H7 (cell line): ENCODE measurements at regions not wholly inside any gene's neighbourhood (a gene's known extent, or its start where the extent isn't known, plus 50 kb on each side); places are given as distances from the start of the nearest gene placed in this dataset.

Experiments
- DNase-seq: peaks from one replicate; pipeline ENCODE4 v3.0.0; 2012
- H3K27me3 ChIP-seq: 2 replicates; pipeline ENCODE4 v1.6.0; 2011; ENCODE audit warnings: mild to moderate bottlenecking, low read length; ENCODE audit not compliant: control insufficient read depth, insufficient read depth
- H3K36me3 ChIP-seq: replicated peaks from 2 replicates; pipeline ENCODE4 v1.5.1; 2011; ENCODE audit warnings: low read length; ENCODE audit not compliant: control insufficient read depth, insufficient read depth
- H3K4me3 ChIP-seq: 2 replicates; pipeline ENCODE4 v1.5.1; 2011; ENCODE audit warnings: low read depth, mild to moderate bottlenecking, control low read depth, low read length, moderate library complexity; ENCODE audit not compliant: insufficient read depth

DNA sequence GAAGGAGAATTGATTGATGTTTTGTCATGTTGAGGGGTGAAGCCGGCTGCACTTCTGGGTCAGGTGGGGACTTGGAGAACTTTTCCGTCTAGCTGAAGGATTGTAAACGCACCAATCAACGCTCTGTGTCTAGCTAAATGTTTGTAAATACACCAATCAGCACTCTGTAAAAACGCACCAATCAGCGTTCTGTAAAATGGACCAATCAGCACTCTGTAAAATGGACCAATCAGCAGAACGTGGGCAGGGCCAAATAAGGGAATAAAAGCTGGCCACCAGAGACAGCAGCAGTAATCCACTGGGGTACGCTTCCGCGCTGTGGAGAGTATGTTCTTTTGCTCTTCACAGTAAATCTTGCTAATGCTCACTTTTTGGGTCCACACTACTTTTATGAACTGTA, 384.1 kb downstream of the FOXG1 start:
- no peak for DNase-seq

GRCh38 chr14:29156096-29156495, 389.5 kb downstream of the FOXG1 start:
- Histone ChIP-seq H3K36me3 (no peaks in the 10 kb centered on the region), H3K27me3 (no peaks in the 10 kb centered on the region), H3K4me3 (no peak overlapping the region)
- no peak for DNase-seq

More for the DNA sequence above, 384.1 kb downstream of the FOXG1 start:
- Histone ChIP-seq H3K36me3 (no peaks in the 10 kb centered on the region), H3K4me3 (no peak overlapping the region), H3K27me3 (no peaks in the 10 kb centered on the region)

GRCh38 chr14:29161593-29161992, 395.0 kb downstream of the FOXG1 start:
- DNase-seq: no peak
- Histone ChIP-seq H3K36me3 (no peaks in the 10 kb centered on the region), H3K4me3 (no peak overlapping the region), H3K27me3 (no peaks in the 10 kb centered on the region)

- H3K27me3 ChIP-seq: no peaks in the 10 kb centered on the region
- DNase-seq: no peak
- no peaks in the 10 kb centered on the region for H3K36me3 ChIP-seq
- H3K4me3 ChIP-seq: no peak overlapping the region
These were observed 396.5 kb downstream of the FOXG1 start for GRCh38 chr14:29163109-29163508.

DNA sequence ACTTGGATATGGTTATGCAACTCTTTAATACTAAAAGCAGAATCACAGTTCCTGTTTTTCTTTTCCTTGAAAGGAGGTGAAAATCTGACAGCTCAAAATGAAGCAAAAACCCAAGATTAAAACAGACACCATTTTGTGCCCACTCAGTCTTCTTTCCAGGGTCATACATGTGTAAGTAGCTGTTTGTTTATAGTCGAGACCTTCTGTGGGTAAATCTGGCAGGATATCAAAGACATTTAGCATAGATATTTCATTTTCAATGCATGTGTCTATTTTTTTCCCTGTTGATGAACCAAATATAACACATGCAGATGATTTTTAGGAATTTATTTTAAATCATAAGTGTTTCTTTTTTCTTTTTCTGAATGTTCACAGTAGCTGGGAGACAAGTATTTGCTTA, 398.8 kb downstream of the FOXG1 start:
- Histone ChIP-seq H3K4me3 (no peak overlapping the region), H3K27me3 (no peaks in the 10 kb centered on the region), H3K36me3 (no peaks in the 10 kb centered on the region)
- no peak for DNase-seq

DNA sequence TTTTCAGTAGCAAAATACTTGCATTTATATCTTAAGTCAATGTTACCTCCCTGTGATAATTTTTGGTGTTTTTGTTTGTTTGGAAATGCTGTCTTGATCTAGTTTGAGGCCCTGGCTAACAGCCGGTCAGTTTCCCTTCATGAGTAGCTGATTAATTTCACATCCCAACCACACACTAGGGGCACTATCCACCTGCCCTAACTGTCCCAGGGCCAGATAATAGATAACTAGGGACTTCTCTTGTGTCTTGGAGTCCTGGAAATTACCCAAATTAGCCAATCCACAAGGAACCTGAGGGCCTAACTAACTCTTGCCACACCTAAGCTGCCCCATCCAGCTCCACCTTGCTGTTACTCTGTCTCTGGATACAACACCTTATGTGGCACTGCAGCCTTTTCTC, 399.9 kb downstream of the FOXG1 start:
- H3K36me3 ChIP-seq: no peaks in the 10 kb centered on the region
- peak; percentile 51 for DNase-seq
- H3K27me3 ChIP-seq: no peaks in the 10 kb centered on the region
- no peak overlapping the region for H3K4me3 ChIP-seq

GRCh38 chr14:29168149-29168548, 401.6 kb downstream of the FOXG1 start:
- no peaks in the 10 kb centered on the region for H3K27me3 ChIP-seq
- H3K4me3 ChIP-seq: no peak overlapping the region
- no peaks in the 10 kb centered on the region for H3K36me3 ChIP-seq
- peak; percentile 6 for DNase-seq

GRCh38 chr14:29169408-29169807, 402.8 kb downstream of the FOXG1 start:
- Histone ChIP-seq H3K4me3 (no peak overlapping the region), H3K36me3 (no peaks in the 10 kb centered on the region), H3K27me3 (no peaks in the 10 kb centered on the region)
- DNase-seq: no peak

DNA sequence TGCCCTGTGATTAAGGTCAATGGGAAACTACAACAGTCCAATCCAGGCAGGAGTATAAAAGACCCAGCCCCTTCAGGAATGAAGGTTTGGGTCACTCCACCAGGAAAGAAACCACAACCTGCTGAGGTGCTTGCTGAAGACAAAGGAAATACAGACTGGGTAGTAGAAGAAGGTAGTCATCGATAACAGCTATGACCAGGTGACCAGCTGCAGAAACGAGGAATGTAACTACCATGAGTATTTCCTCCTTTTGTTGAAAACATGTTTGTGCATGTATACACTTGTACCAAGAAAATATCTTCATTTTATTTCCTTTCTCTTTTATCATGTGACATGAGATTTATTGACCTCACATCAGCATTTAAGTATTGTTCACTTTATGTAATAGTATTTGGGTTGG, 409.1 kb downstream of the FOXG1 start:
- H3K27me3 ChIP-seq: no peaks in the 10 kb centered on the region
- H3K36me3 ChIP-seq: no peaks in the 10 kb centered on the region
- DNase-seq: no peak
- no peak overlapping the region for H3K4me3 ChIP-seq

DNA sequence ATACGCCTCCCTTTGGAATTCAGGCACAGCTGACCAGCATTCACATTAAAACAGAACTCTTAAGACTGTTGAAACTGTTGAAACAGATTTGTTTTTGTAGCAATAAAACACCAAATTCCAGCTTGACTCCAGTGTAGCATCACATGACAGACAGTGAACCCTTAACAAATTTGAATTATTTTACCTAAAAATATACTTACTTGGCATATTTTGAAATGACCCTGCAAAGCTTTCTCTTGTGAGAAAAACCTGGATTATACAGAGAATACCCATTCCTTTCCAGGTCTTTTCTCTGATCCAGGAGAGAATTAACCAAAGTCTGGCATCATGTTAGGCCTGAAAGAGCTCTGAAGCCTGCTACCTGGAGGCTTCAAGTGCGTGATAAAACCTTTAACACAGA, 410.3 kb downstream of the FOXG1 start:
- Histone ChIP-seq H3K27me3 (no peaks in the 10 kb centered on the region), H3K4me3 (no peak overlapping the region), H3K36me3 (no peaks in the 10 kb centered on the region)
- no peak for DNase-seq

DNA sequence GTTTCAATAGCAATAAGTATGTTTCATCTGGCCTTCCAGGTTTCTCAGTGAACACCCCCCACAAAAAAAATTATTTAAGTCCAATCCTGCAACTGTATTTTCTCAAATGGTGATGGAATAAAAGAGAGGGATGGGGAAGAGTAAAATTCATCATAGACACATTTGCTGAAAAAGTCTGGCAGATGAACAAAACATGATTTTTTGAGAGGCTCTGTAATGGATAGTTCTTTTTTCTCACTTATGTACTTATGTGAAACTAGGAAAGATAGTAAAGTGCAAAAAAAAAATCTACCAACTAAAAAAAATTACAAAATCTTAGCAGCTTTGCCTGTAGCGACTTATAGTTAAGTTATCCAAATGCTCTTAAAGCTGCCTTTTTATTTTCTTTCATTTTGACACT, 412.4 kb downstream of the FOXG1 start:
- Histone ChIP-seq H3K4me3 (no peak overlapping the region), H3K36me3 (no peaks in the 10 kb centered on the region), H3K27me3 (no peaks in the 10 kb centered on the region)
- no peak for DNase-seq

DNA sequence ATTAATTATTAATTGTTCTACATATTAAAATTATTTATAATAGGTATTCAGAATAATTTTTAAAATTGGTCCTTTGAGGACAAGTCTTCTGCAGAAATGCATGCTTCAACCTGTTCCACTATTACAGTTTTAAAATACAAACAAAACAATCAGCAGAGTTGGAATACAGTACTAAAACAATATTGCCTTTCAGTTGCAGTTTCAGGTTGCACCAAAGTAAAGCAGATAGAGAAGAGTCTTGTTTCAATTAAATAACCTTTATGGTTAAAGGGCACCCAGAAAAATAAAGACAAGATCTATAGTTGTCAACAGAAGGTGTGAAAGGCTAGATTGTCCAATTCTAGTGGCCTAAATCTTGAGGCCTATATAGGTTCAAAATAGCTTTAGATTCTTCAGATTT, 424.5 kb downstream of the FOXG1 start:
- Histone ChIP-seq H3K4me3 (no peak overlapping the region), H3K27me3 (no peaks in the 10 kb centered on the region), H3K36me3 (no peaks in the 10 kb centered on the region)
- no peak for DNase-seq

DNA sequence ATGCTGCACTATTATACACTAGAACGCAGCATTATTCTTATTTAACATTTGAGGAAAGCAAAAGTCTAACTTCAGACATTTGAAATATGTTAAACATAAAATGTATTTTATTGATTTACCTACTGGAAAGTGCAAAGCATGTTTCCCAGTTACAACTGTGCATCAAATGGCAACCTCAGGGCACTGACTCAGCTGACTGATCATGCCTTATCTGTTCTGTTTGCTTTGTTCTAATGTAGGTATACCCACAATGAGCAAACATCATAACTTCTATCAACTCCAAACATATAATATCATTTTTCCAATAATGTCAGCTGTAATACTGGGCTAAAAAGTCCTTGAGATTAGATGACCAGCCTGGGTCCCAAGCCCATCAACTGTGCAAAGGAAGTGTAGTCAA, 431.0 kb downstream of the FOXG1 start:
- Histone ChIP-seq H3K27me3 (no peaks in the 10 kb centered on the region), H3K4me3 (no peak overlapping the region), H3K36me3 (no peaks in the 10 kb centered on the region)
- DNase-seq: no peak

DNA sequence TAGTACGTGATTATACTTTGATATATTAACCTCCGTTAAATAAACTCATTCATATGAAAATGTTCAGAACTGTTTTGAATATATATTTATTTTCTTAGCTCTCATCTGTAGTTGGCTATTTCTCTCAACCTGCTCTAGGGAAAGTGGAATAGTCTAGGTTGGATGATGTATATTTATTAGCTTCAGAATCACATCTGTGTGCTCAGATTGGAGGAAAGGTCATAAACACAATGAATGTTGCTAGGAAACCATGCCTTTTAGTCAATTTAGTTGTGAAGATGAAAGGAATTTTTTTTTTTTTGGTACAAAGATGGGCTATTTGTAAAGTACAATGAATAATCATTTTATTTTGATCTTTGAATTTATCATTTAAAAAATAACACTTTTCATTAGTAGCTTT, 439.1 kb downstream of the FOXG1 start:
- H3K27me3 ChIP-seq: no peaks in the 10 kb centered on the region
- DNase-seq: no peak
- no peaks in the 10 kb centered on the region for H3K36me3 ChIP-seq
- H3K4me3 ChIP-seq: no peak overlapping the region

DNA sequence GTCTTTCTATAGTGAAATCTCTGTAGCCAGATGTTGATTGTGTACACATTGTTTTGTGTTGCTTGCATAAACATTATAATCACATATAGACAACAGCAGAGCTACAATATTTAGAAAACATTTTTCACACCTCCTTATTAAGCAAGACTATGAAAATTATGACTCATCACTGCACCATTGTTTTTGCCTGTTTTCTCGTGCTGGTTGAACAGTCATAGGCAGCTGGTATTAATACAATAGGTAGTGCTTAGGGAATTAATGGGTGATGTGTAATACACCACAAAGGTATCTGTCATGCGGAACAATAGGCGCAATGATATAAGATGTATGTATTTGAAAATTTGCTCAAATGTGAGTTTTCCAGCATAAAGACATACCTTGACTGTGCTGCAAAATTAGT, 449.3 kb downstream of the FOXG1 start:
- no peak for DNase-seq
- Histone ChIP-seq H3K4me3 (no peak overlapping the region), H3K27me3 (no peaks in the 10 kb centered on the region), H3K36me3 (no peaks in the 10 kb centered on the region)
